Medulla oblongata (tissue), 1 donor: ENCODE measurements at regions not wholly inside any gene's neighbourhood (a gene's known extent, or its start where the extent isn't known, plus 50 kb on each side); places are given as distances from the start of the nearest gene placed in this dataset.

Experiments
- DNase-seq: peaks from one replicate; pipeline ENCODE4 v3.0.0-alpha.2; 2015; ENCODE audit errors: extremely low spot score

DNA sequence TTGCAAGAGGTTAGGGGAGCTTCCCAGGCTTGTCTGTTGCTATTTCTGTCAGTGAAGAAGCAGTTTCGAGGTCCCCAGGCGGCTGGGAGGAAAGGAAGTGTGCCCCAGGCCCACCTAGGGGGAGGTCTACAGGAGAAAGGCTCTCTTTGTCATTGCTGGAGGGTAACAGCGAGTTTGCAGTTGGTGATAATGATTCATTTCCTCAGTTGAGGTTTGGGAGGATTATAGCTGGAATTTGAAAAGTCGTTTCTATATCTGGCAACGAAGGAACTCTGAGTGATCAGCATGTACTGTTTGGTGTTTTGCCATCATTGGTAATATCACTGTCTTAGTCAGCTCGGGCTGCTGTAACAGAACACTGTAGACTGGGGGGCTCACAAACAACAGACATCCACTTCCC is 65.5 kb upstream of the UBE3A start:
- no peak for DNase-seq

DNA sequence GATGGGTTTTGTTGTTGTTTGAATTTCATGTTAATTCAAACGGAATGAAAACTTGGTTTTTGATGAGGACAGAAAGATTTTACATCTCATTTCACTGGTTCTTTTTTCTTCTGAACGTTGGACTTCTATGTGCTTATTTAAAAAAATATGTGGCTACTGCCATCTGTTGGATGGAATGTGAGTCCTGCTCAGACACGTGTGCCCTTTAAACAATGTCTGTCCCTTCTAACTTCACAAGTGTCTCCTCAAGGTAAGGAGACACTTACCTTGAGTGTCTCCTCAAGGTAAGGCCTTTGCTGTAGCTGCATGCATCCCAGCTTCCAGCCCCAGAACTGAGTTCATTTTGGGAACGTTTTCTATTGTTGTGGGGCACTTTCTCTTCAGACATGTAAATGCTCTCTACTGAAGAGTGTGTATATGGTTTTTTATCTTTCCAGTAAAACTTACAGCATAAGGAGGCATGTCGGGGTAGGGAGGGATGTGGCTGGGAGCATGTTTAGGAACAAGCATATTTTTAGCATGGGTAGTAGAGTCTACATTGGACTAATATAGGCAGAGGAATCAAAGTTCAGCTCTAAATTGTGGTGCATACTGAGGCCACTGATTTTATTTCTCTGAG is 63.1 kb upstream of the UBE3A start:
- peak; percentile 27 for DNase-seq

DNA sequence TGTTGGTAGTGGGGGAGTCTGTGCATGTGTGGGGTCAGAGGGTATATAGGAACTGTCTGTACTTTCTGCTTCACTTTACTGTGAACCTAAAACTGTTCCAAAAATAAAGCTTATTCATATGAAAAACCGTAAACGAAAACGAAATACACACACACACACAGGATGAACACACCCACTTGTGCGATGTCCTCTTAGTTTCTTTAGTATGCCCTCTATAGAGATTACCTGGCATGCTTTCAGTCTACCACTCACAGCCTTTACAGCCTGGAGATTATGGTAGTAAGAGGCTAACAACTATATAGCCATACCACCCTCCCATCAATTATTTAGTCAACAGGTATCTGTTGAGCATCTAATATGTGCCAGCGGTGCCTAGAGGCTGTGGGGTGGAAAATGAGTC is 60.0 kb upstream of the UBE3A start:
- no peak for DNase-seq

DNA sequence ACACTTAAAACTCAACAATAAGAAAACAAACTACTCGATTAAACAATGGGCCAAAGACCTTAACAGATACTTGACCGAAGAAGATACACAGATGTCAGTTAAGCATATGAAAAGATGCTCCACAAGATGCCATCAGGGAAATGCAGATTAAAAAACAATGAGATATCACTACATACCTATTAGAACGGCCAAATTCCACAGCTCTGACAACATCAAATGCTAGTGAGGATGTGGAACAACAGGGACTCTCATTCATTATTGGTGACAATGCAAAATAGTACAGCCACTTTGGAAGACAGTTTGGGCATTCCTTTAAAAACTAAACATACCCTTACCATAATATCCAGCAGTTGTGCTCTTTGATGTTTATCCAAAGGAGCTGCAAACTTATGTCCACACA is 59.1 kb upstream of the UBE3A start:
- no peak for DNase-seq

DNA sequence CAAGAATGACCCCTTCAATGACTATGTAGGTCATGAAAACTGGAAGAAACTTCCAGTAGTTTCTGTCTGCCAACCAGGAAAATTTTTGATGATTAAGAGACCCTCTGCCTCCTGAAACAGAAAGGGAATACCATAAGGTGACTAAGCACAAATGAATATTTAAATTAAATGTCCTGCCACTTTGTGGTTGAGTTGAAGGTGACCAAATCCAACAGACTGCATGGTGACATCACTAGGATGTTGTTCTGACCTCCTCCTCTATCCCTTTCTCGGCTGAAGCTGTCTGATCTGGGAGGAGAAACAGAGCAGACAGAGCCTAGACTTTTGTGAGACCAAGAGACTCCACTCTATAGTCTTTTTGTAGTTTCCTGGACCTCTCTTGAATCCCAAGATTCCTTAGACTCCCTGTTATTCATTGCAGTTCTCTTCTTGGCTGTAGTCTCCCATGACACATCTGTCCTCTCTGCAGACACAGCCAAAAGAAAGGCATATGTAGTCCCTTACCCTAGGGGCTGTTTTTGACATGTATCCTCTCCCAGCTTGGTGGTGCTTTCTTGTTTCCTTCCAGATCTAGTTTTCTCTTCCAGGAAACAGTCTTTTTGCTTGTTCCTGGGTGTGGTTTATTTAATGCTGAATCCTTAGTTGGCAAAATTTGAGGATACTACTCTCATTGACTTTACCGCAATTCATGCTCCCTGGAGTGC is 55.2 kb upstream of the UBE3A start:
- DNase-seq: no peak

DNA sequence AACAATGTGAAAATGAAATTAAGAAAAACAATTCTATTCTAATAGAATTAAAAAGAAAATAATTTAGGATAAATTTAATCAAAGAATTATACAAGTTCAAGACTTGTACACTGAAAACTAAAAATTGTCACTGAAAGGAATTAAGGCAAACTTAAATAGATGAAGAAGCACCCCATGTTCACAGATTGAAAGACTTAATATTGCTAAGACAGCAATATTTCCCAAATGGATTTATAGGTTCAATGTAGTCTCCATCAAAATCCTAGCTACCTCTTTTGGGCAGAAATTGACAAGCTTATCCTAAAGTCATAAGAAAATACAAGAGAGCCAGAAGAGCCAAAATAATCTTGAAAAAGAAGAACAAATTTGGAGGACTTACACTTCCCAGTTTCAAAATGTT is 53.5 kb upstream of the UBE3A start:
- DNase-seq: no peak
